ENCODE measurements at regions not wholly inside any gene's neighbourhood (a gene's known extent, or its start where the extent isn't known, plus 50 kb on each side); places are given as distances from the start of the nearest gene placed in this dataset.
"Not testable (repeated sequence)": the region's sequence is repeated elsewhere in the genome, so short reads cannot be mapped to it uniquely, and the experiment has no call there.

DNA sequence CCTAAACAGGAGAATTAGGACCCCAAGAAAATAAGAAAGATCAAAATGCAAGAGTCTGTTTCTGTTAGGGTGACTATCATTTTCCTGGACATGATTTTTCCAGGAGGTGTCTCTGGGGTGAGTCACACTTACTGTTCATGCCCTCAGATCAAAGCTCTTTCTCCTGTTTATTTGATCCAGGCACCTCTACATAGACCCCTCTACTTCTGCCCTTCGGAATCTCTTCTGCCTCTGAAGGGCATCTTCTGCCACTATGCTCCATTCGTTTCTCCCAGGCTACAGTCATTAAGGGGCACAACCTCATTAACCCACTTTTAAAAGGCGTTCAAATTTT, 1328.0 kb downstream of the GATA3 start:
- H3K27me3 Mint-ChIP-seq, result no peaks in the 10 kb centered on the region
- no peaks in the 10 kb centered on the region for H3K4me1 Mint-ChIP-seq
- no peak overlapping the region for H3K4me3 Mint-ChIP-seq
- no peak for DNase-seq
- no peaks in the 10 kb centered on the region for H3K36me3 Mint-ChIP-seq
- H3K27ac Mint-ChIP-seq, result no peak overlapping the region
- CTCF ChIA-PET, result no interaction called here
- H3K9me3 Mint-ChIP-seq, result no peaks in the 10 kb centered on the region

DNA sequence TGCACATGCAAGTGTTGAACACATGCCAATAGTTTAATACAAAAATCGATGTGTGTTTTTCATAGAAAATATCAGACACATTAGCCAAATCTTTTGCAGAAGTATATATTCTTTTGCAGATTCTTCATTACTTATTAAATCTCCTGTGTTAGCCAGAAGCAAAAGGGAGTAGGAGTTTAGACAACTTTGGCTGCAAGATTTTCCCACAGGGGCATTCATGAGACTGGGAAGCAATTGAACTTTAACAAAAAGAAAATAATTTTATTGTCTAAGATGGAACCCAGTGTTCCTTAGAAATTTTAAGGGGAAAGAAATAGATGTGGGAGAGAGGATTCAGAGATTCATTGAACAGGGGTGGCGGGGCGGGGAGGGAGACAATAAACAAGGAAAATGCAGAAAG, 1336.0 kb downstream of the GATA3 start:
- Mint-ChIP-seq H3K27me3 (no peaks in the 10 kb centered on the region), H3K4me3 (no peak overlapping the region), H3K9me3 (no peaks in the 10 kb centered on the region), H3K4me1 (no peaks in the 10 kb centered on the region), H3K36me3 (no peaks in the 10 kb centered on the region), H3K27ac (no peak overlapping the region)
- CTCF ChIA-PET, result no interaction called here
- DNase-seq, result no peak

DNA sequence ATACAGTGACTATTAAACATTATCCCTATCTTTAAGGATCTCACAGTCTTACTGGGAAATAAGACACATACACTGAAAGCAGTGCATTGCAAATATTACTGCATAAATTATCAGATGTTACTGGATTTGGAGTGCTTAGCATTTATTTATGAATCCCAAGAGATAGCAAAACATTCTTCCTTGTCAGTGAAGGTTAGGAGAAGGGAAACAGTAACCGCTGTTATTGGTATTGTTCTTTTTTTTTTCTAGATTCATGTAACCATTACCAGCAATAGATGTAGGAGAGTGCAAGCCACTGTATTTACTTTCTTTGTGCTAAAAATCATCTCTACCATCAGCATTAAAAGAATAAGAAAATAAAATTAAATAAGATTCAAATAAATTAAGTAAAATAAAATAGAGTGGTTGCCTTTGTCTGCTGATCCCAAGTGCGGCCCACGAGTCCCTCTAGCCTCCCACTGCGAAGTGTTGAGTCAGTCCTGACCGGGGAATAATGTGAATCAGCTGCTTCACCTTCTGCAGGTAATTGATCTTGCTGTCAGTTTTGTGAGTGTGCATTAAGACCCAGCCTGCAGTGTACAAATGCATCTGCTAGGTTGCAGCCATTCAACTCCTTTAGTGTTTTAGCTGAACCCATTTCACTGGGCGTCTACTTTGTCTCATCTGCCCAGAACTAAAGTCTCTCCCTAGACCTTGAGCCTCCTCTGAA, 1344.9 kb downstream of the GATA3 start:
- no peaks in the 10 kb centered on the region for H3K27me3 Mint-ChIP-seq
- H3K27ac Mint-ChIP-seq, result no peak overlapping the region
- H3K9me3 Mint-ChIP-seq, result no peaks in the 10 kb centered on the region
- H3K4me3 Mint-ChIP-seq, result no peak overlapping the region
- DNase-seq, result no peak
- H3K4me1 Mint-ChIP-seq, result no peaks in the 10 kb centered on the region
- CTCF ChIA-PET, result no interaction called here
- no peaks in the 10 kb centered on the region for H3K36me3 Mint-ChIP-seq

DNA sequence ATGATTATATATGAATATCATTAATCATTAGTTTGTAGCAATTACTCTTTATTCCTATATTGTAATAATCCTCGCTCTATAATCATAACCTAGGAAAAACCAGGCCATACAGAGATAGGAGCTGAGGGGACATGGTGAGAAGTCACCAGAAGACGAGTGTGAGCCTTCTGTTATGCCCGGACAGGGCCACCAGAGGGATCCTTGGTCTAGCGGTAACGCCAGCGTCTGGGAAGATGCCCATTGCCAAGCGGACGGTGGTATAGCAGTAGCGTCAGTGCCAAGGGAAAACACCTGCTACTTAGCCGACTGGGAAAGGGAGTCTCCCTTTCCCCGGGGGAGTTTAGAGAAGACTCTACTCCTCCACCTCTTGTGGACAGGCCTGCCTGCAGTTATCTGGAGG, 1347.6 kb downstream of the GATA3 start:
- H3K27ac Mint-ChIP-seq, CTCF ChIA-PET, H3K36me3 Mint-ChIP-seq, H3K4me1 Mint-ChIP-seq, H3K4me3 Mint-ChIP-seq, H3K27me3 Mint-ChIP-seq, H3K9me3 Mint-ChIP-seq, DNase-seq: not testable (repeated sequence)

GRCh38 chr10:9402507-9403195, 1348.2 kb downstream of the GATA3 start:
- H3K4me3 Mint-ChIP-seq, CTCF ChIA-PET, H3K36me3 Mint-ChIP-seq, H3K9me3 Mint-ChIP-seq, H3K4me1 Mint-ChIP-seq, DNase-seq, H3K27ac Mint-ChIP-seq, H3K27me3 Mint-ChIP-seq: not testable (repeated sequence)

DNA sequence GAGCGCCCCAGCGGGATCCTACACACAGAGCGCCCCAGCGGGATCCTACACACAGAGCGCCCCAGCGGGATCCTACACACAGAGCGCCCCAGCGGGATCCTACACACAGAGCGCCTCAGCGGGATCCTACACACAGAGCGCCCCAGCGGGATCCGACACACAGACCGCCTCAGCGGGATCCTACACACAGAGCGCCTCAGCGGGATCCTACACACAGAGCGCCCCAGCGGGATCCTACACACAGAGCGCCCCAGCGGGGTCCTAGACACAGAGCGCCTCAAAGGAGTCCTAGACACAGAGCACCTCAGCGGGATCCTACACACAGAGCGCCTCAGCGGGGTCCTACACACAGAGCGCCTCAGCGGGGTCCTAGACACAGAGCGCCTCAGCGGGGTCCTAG, 1352.7 kb downstream of the GATA3 start:
- DNase-seq, H3K4me1 Mint-ChIP-seq, H3K27ac Mint-ChIP-seq, CTCF ChIA-PET, H3K36me3 Mint-ChIP-seq, H3K4me3 Mint-ChIP-seq, H3K27me3 Mint-ChIP-seq: not testable (repeated sequence)
- peaks cover 11% of the 10 kb centered on the region for H3K9me3 Mint-ChIP-seq

DNA sequence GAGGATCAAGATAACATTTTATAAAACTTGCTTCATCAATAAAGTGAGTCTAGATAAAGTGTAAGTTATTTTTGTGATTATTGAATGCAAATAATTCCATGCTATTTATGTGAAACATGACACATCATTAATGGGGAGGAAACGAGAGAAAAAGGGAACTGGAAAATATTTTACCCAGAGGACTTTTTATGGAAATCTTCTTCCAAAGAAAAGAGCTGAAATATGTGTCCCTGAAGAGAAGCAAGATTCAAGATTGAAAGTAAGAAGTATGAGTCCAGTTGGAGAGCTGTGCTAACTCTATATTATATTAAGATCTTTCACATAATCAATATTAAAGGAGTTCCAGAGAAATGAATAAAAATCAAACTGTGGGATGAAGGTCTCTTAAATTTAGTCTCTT, 1361.8 kb downstream of the GATA3 start:
- Mint-ChIP-seq H3K4me1 (no peaks in the 10 kb centered on the region), H3K27me3 (no peaks in the 10 kb centered on the region), H3K36me3 (no peaks in the 10 kb centered on the region), H3K4me3 (no peak overlapping the region), H3K9me3 (no peaks in the 10 kb centered on the region), H3K27ac (no peak overlapping the region)
- DNase-seq, result no peak
- CTCF ChIA-PET, result no interaction called here

DNA sequence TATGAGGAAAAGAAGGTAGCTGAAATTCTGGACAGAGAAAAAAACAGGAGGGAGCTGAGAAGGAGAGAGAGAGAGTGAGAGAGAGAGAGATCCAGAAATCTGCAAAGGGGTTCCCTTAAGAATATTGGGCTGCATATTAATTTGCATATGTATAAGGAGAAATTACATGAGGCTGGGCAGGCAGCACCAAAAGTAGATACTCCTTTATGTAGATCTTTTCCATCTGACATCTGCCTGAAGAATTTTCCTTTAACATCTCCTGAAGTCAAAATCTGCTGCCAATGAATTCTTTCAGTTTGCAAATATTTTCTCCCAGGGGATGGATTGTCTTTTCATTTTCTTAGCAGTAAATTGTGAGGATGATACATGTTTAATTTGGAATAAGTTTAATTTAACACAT, 1365.3 kb downstream of the GATA3 start:
- no peaks in the 10 kb centered on the region for H3K36me3 Mint-ChIP-seq
- DNase-seq, result no peak
- H3K4me3 Mint-ChIP-seq, result no peak overlapping the region
- no peaks in the 10 kb centered on the region for H3K9me3 Mint-ChIP-seq
- no peaks in the 10 kb centered on the region for H3K4me1 Mint-ChIP-seq
- H3K27ac Mint-ChIP-seq, result no peak overlapping the region
- CTCF ChIA-PET, result no interaction called here
- no peaks in the 10 kb centered on the region for H3K27me3 Mint-ChIP-seq

- CTCF ChIA-PET, result no interaction called here
- H3K4me1 Mint-ChIP-seq, result no peaks in the 10 kb centered on the region
- H3K27ac Mint-ChIP-seq, result no peak overlapping the region
- H3K4me3 Mint-ChIP-seq, result no peak overlapping the region
- peaks cover 2% of the 10 kb centered on the region for H3K9me3 Mint-ChIP-seq
- H3K36me3 Mint-ChIP-seq, result no peaks in the 10 kb centered on the region
- no peak for DNase-seq
- no peaks in the 10 kb centered on the region for H3K27me3 Mint-ChIP-seq
Measured at GRCh38 chr10:9427209-9427608, 1372.7 kb downstream of the GATA3 start.

DNA sequence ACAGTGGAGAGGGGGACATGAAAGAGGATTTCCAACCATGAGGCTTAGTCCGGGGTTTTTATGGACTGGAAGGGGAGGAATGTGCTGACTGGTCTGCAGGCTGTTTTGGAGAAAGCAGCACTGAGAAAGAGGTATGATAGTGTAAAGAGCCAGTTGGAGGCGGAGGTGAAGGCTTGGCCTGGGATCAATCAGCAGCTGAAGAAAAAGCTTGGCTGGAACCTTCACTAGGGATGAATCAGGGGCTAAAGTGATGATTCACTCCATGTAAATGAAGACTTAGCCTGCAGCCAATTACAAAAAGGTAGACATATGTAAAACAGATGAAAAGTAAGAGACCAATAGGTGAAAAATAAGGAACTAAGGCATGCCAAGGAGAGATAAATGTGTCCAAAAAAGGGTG, 1382.6 kb downstream of the GATA3 start:
- CTCF ChIA-PET, result no interaction called here
- H3K27ac Mint-ChIP-seq, result no peak overlapping the region

GRCh38 chr10:9443758-9444157, 1389.3 kb downstream of the GATA3 start:
- Mint-ChIP-seq H3K9me3 (no peaks in the 10 kb centered on the region), H3K36me3 (no peaks in the 10 kb centered on the region), H3K4me3 (no peak overlapping the region), H3K4me1 (no peaks in the 10 kb centered on the region), H3K27me3 (no peaks in the 10 kb centered on the region), H3K27ac (no peak overlapping the region)
- DNase-seq, result no peak
- CTCF ChIA-PET, result no interaction called here

More for the DNA sequence above, 1382.6 kb downstream of the GATA3 start:
- no peaks in the 10 kb centered on the region for H3K27me3 Mint-ChIP-seq
- no peak overlapping the region for H3K4me3 Mint-ChIP-seq
- H3K9me3 Mint-ChIP-seq, result no peaks in the 10 kb centered on the region
- H3K4me1 Mint-ChIP-seq, result no peaks in the 10 kb centered on the region
- no peaks in the 10 kb centered on the region for H3K36me3 Mint-ChIP-seq
- no peak for DNase-seq

GRCh38 chr10:9449530-9449929, 1395.0 kb downstream of the GATA3 start:
- no peak for DNase-seq
- Mint-ChIP-seq H3K9me3 (peaks cover 9% of the 10 kb centered on the region), H3K27me3 (no peaks in the 10 kb centered on the region), H3K27ac (no peak overlapping the region), H3K4me1 (no peaks in the 10 kb centered on the region), H3K4me3 (no peak overlapping the region), H3K36me3 (no peaks in the 10 kb centered on the region)
- CTCF ChIA-PET, result no interaction called here

DNA sequence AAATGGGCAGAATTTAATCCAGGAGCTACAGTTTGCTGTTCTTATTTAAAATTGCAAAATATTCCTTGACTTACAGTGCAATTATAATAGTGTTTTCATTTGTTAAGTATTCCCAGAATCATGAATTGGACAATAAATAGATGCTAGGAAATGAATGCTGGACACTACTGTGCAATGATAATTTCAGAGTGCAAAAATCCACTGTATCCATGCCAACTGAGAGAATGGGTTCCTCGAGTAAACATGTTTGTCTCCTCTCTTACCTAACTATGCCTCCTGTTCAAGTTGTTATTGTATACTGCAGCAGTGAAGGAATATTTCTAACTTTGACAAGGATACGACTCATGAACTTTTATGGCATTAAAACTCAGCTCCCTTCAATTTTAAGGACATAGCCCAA, 1396.3 kb downstream of the GATA3 start:
- Mint-ChIP-seq H3K36me3 (no peaks in the 10 kb centered on the region), H3K4me1 (no peaks in the 10 kb centered on the region), H3K9me3 (peaks cover 9% of the 10 kb centered on the region), H3K27me3 (no peaks in the 10 kb centered on the region), H3K4me3 (no peak overlapping the region), H3K27ac (no peak overlapping the region)
- CTCF ChIA-PET, result no interaction called here
- no peak for DNase-seq

- Mint-ChIP-seq H3K4me3 (no peak overlapping the region), H3K27me3 (no peaks in the 10 kb centered on the region), H3K36me3 (no peaks in the 10 kb centered on the region)
Measured at GRCh38 chr10:9451211-9451773, 1396.8 kb downstream of the GATA3 start.

DNA sequence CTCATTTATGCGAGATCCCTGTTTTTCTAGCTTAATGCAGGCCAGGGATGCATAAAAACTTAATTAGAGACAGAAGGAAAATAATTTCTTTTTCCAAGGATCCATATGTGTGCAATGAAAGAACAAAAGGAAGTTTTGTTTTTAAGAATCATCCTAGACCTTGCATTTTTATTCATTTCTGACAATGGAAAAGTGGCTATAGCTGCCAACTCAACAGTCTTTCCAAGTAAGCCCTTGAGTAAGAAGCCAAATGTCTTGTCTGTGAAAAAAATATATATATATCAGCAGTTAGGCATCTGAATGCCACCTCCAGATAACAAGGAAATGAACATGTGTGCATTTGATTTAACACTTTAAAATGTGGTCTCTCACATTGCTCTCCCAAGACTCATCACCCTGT, 1397.6 kb downstream of the GATA3 start:
- Mint-ChIP-seq H3K36me3 (no peaks in the 10 kb centered on the region), H3K4me3 (no peak overlapping the region), H3K4me1 (no peaks in the 10 kb centered on the region), H3K27ac (no peak overlapping the region), H3K9me3 (peaks cover 9% of the 10 kb centered on the region), H3K27me3 (no peaks in the 10 kb centered on the region)
- no peak for DNase-seq
- CTCF ChIA-PET, result no interaction called here

More at GRCh38 chr10:9451211-9451773, 1396.8 kb downstream of the GATA3 start:
- Mint-ChIP-seq H3K9me3 (peaks cover 9% of the 10 kb centered on the region), H3K4me1 (no peaks in the 10 kb centered on the region), H3K27ac (no peak overlapping the region)
- no peak for DNase-seq
- CTCF ChIA-PET, result no interaction called here

Data from activated naive CD4-positive, alpha-beta T cell treated with anti-CD3 and anti-CD28 coated beads, Interleukin-2, amount 10 ng/mL, durations not matched to agents 7 days and 5 days (primary cell).